Mesodermal cell (in vitro differentiated cells): ENCODE measurements at regions not wholly inside any gene's neighbourhood (a gene's known extent, or its start where the extent isn't known, plus 50 kb on each side); places are given as distances from the start of the nearest gene placed in this dataset.

Experiments
- H3K27ac ChIP-seq: 2 replicates; pipeline ENCODE4 v1.7.0; 2013; ENCODE audit warnings: mild to moderate bottlenecking, low read depth, low read length, moderate library complexity; ENCODE audit not compliant: severe bottlenecking
- H3K36me3 ChIP-seq: 2 replicates; pipeline ENCODE4 v1.7.1; 2013; ENCODE audit warnings: mild to moderate bottlenecking, low read length, moderate library complexity; ENCODE audit not compliant: control insufficient read depth, insufficient read depth
- H3K4me1 ChIP-seq: one replicate; pipeline ENCODE4 v1.7.1; 2013; ENCODE audit warnings: mild to moderate bottlenecking, low read length; ENCODE audit not compliant: insufficient read depth, control insufficient read depth, poor library complexity, severe bottlenecking
- H3K4me3 ChIP-seq: 2 replicates; pipeline ENCODE4 v1.7.0; 2013; ENCODE audit warnings: low read length, control low read depth, mild to moderate bottlenecking; ENCODE audit not compliant: insufficient read depth, poor library complexity, severe bottlenecking; ENCODE audit errors: extremely low read depth
- H3K9me3 ChIP-seq: 2 replicates; pipeline ENCODE4 v1.7.1; 2013; ENCODE audit warnings: mild to moderate bottlenecking, low read length, moderate library complexity; ENCODE audit not compliant: control insufficient read depth
- WGBS, 2 experiments: methylation state at CpG; one replicate each; pipeline ENCODE4 v1.1.5; 2013; ENCODE audit warnings: missing lambda C conversion rate in 2 of 2; ENCODE audit not compliant: insufficient coverage in 2 of 2; 5-methylcytosine and 5-hydroxymethylcytosine counted together

GRCh38 chr1:181327796-181328195 lies 155.5 kb upstream of the CACNA1E start:
- WGBS, 2 experiments, result 83 to 94% methylated on average over 3 of the region's 4 CpGs
- Histone ChIP-seq H3K9me3 (no peaks in the 10 kb centered on the region), H3K4me1 (no peaks in the 10 kb centered on the region), H3K36me3 (no peaks in the 10 kb centered on the region), H3K4me3 (no peak overlapping the region), H3K27ac (no peak overlapping the region)

- no peaks in the 10 kb centered on the region for H3K36me3 ChIP-seq
- WGBS, 2 experiments, result 90 to 100% methylated on average over 2 of the region's 2 CpGs
- no peak overlapping the region for H3K4me3 ChIP-seq
- H3K27ac ChIP-seq, result no peak overlapping the region
- no peaks in the 10 kb centered on the region for H3K4me1 ChIP-seq
- H3K9me3 ChIP-seq, result no peaks in the 10 kb centered on the region
Observed at GRCh38 chr1:181334724-181335123, 148.6 kb upstream of the CACNA1E start.

- Histone ChIP-seq H3K4me1 (no peaks in the 10 kb centered on the region), H3K36me3 (no peaks in the 10 kb centered on the region), H3K27ac (no peak overlapping the region), H3K9me3 (no peaks in the 10 kb centered on the region), H3K4me3 (no peak overlapping the region)
- WGBS, 2 experiments, result 55 to 87% methylated on average over 2 to 3 of the region's 3 CpGs
Observed at GRCh38 chr1:181335631-181336030, 147.7 kb upstream of the CACNA1E start.

GRCh38 chr1:181341026-181341632 lies 142.2 kb upstream of the CACNA1E start:
- H3K9me3 ChIP-seq, result no peaks in the 10 kb centered on the region
- H3K27ac ChIP-seq, result no peak overlapping the region
- no peaks in the 10 kb centered on the region for H3K36me3 ChIP-seq
- no peaks in the 10 kb centered on the region for H3K4me1 ChIP-seq
- 75 to 77% methylated on average over 4 to 5 of the region's 6 CpGs for WGBS, 2 experiments
- H3K4me3 ChIP-seq, result no peak overlapping the region

- 95 to 96% methylated on average over 3 of the region's 3 CpGs for WGBS, 2 experiments
- Histone ChIP-seq H3K9me3 (no peaks in the 10 kb centered on the region), H3K4me3 (no peak overlapping the region), H3K4me1 (no peaks in the 10 kb centered on the region), H3K36me3 (no peaks in the 10 kb centered on the region), H3K27ac (no peak overlapping the region)
Observed at GRCh38 chr1:181344091-181344490, 139.2 kb upstream of the CACNA1E start.

GRCh38 chr1:181345146-181345545 lies 138.2 kb upstream of the CACNA1E start:
- Histone ChIP-seq H3K27ac (no peak overlapping the region), H3K36me3 (no peaks in the 10 kb centered on the region), H3K4me1 (no peaks in the 10 kb centered on the region), H3K4me3 (no peak overlapping the region), H3K9me3 (no peaks in the 10 kb centered on the region)
- 81 to 82% methylated on average over 6 of the region's 6 CpGs for WGBS, 2 experiments

GRCh38 chr1:181347495-181348390 lies 135.6 kb upstream of the CACNA1E start:
- WGBS, 2 experiments, result 94 to 97% methylated on average over 5 to 9 of the region's 14 CpGs
- Histone ChIP-seq H3K4me3 (no peak overlapping the region), H3K36me3 (no peaks in the 10 kb centered on the region), H3K27ac (no peak overlapping the region), H3K4me1 (no peaks in the 10 kb centered on the region), H3K9me3 (no peaks in the 10 kb centered on the region)

GRCh38 chr1:181349512-181349911 lies 133.8 kb upstream of the CACNA1E start:
- H3K36me3 ChIP-seq, result no peaks in the 10 kb centered on the region
- H3K9me3 ChIP-seq, result no peaks in the 10 kb centered on the region
- H3K27ac ChIP-seq, result no peak overlapping the region
- H3K4me3 ChIP-seq, result no peak overlapping the region
- no peaks in the 10 kb centered on the region for H3K4me1 ChIP-seq
- WGBS, 2 experiments, result 70 to 74% methylated on average over 2 of the region's 2 CpGs

GRCh38 chr1:181350131-181350530 lies 133.2 kb upstream of the CACNA1E start:
- WGBS, 2 experiments, result 86 to 94% methylated on average over 6 to 7 of the region's 7 CpGs
- H3K4me3 ChIP-seq, result no peak overlapping the region
- no peaks in the 10 kb centered on the region for H3K36me3 ChIP-seq
- H3K27ac ChIP-seq, result no peak overlapping the region
- no peaks in the 10 kb centered on the region for H3K9me3 ChIP-seq
- no peaks in the 10 kb centered on the region for H3K4me1 ChIP-seq

GRCh38 chr1:181351740-181352139 lies 131.6 kb upstream of the CACNA1E start:
- Histone ChIP-seq H3K36me3 (no peaks in the 10 kb centered on the region), H3K27ac (no peak overlapping the region), H3K9me3 (no peaks in the 10 kb centered on the region), H3K4me3 (no peak overlapping the region), H3K4me1 (no peaks in the 10 kb centered on the region)
- 94% methylated on average over 2 of the region's 3 CpGs; no CpG with 5 or more reads in 1 of the 2 experiments for WGBS, 2 experiments

GRCh38 chr1:181352695-181353094 lies 130.6 kb upstream of the CACNA1E start:
- Histone ChIP-seq H3K27ac (no peak overlapping the region), H3K9me3 (no peaks in the 10 kb centered on the region), H3K36me3 (no peaks in the 10 kb centered on the region), H3K4me1 (no peaks in the 10 kb centered on the region), H3K4me3 (no peak overlapping the region)
- WGBS, 2 experiments, result 93 to 100% methylated on average over 2 to 3 of the region's 4 CpGs
